ENCODE measurements at regions not wholly inside any gene's neighbourhood (a gene's known extent, or its start where the extent isn't known, plus 50 kb on each side); places are given as distances from the start of the nearest gene placed in this dataset.
"Not testable (repeated sequence)": the region's sequence is repeated elsewhere in the genome, so short reads cannot be mapped to it uniquely, and the experiment has no call there.

DNA sequence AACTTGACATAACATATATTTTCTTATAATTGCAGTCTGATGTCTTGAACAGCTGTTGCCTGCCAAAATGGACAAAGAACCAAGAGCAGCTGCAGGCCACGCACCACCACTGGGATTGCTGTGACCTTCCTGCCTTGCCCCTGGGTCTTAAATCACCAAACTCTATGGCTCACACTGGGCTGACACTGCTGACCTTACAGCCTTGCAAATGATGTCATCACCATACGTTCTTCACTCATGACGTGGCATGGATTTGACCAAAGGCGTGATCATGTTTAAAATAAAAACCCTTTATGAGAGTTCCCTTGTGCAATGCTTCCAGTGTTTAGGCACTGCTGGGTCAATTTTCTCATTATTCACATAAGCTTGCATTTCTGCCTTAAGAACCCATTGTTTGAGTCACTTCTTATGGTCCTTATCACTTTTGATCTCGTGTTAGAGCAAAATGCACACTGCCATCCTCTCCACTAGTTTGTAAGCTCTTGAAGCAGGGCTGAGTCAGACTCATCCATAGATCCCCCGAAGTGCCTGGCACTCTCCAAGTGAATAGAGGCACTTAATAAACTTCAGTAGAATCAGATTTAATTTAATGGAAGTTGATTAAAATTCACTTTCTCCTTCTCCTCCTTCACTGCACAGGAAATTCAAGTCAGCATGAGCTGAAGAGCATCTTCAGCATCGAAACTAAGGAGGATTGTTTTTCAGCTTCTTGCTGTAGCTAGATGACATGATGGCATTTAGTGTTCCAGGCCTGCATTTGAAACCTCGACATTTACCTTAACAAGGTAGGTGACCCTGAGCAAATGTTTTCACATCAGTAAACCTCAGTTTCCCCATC, 132.4 kb upstream of the PZP start:
- no peaks in the 10 kb centered on the region for H3K27me3 ChIP-seq
- H3K4me2 ChIP-seq = no peak overlapping the region
- no peak overlapping the region for H2AFZ ChIP-seq
- no peak overlapping the region for H3K27ac ChIP-seq
- TF ChIP-seq, protein P1, sequence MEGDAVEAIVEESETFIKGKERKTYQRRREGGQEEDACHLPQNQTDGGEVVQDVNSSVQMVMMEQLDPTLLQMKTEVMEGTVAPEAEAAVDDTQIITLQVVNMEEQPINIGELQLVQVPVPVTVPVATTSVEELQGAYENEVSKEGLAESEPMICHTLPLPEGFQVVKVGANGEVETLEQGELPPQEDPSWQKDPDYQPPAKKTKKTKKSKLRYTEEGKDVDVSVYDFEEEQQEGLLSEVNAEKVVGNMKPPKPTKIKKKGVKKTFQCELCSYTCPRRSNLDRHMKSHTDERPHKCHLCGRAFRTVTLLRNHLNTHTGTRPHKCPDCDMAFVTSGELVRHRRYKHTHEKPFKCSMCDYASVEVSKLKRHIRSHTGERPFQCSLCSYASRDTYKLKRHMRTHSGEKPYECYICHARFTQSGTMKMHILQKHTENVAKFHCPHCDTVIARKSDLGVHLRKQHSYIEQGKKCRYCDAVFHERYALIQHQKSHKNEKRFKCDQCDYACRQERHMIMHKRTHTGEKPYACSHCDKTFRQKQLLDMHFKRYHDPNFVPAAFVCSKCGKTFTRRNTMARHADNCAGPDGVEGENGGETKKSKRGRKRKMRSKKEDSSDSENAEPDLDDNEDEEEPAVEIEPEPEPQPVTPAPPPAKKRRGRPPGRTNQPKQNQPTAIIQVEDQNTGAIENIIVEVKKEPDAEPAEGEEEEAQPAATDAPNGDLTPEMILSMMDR (IDR thresholded peaks at IDR 0.05; ENCODE audit: poor library complexity) = no peak
- TF ChIP-seq EZH2 (IDR thresholded peaks at IDR 0.05; ENCODE audit: borderline replicate concordance) (no peak), EZH2phosphoT487 (IDR thresholded peaks at IDR 0.05; ENCODE audit: low read depth, severe bottlenecking, unreplicated experiment) (no peak)
- H3K4me3 ChIP-seq = no peak overlapping the region
- no peaks in the 10 kb centered on the region for H3K9me2 ChIP-seq (replicated peaks; ENCODE audit: insufficient read depth)
- peaks cover 3% of the 10 kb centered on the region for H3K9me3 ChIP-seq (ENCODE audit: low read depth)
- H3K36me3 ChIP-seq (replicated peaks; ENCODE audit: insufficient read depth, low read depth) = no peaks in the 10 kb centered on the region
- no peaks in the 10 kb centered on the region for H4K20me1 ChIP-seq (ENCODE audit: insufficient read depth, poor library complexity, severe bottlenecking)
- no peak for DNase-seq (ENCODE audit: low spot score)
- no peaks in the 10 kb centered on the region for H3K79me2 ChIP-seq
- no peaks in the 10 kb centered on the region for H3K4me1 ChIP-seq (ENCODE audit: insufficient read depth)
- 69% methylated on average over 8 of the region's 8 CpGs for WGBS (ENCODE audit: low lambda C conversion rate, missing lambda C conversion rate)

DNA sequence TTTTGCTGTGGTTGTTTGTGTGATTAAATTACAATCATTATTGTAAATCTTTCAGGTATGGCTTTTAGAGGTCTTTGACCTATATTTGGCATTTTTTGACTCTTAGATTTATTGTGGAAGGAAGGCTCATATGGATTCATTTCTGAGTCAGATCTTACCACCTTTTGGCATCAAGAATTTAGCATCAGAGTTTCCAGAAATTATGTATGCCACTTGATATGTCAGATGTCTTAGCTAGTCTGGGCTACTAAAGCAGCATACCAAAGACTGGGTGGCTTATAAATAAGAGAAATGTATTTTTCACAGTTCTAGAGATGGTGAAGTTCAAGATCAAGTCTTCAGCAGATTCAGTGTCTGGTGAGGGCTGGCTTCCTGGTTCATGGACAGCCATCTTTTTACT, 129.5 kb upstream of the PZP start:
- Histone ChIP-seq H3K4me2 (no peak overlapping the region), H3K79me2 (no peaks in the 10 kb centered on the region), H3K4me3 (no peak overlapping the region), H3K4me1 (ENCODE audit: insufficient read depth) (peaks cover 19% of the 10 kb centered on the region), H3K27me3 (no peaks in the 10 kb centered on the region), H2AFZ (no peak overlapping the region), H3K9me2 (replicated peaks; ENCODE audit: insufficient read depth) (no peaks in the 10 kb centered on the region), H3K27ac (no peak overlapping the region), H3K36me3 (replicated peaks; ENCODE audit: insufficient read depth, low read depth) (no peaks in the 10 kb centered on the region), H4K20me1 (ENCODE audit: insufficient read depth, poor library complexity, severe bottlenecking) (no peaks in the 10 kb centered on the region), H3K9me3 (ENCODE audit: low read depth) (peaks cover 3% of the 10 kb centered on the region)
- DNase-seq (ENCODE audit: low spot score) = no peak
- TF ChIP-seq, protein P1 (IDR thresholded peaks at IDR 0.05; ENCODE audit: poor library complexity) = no peak
- TF ChIP-seq EZH2phosphoT487 (IDR thresholded peaks at IDR 0.05; ENCODE audit: low read depth, severe bottlenecking, unreplicated experiment) = no peak
- no peak for TF ChIP-seq EZH2 (IDR thresholded peaks at IDR 0.05; ENCODE audit: borderline replicate concordance)

DNA sequence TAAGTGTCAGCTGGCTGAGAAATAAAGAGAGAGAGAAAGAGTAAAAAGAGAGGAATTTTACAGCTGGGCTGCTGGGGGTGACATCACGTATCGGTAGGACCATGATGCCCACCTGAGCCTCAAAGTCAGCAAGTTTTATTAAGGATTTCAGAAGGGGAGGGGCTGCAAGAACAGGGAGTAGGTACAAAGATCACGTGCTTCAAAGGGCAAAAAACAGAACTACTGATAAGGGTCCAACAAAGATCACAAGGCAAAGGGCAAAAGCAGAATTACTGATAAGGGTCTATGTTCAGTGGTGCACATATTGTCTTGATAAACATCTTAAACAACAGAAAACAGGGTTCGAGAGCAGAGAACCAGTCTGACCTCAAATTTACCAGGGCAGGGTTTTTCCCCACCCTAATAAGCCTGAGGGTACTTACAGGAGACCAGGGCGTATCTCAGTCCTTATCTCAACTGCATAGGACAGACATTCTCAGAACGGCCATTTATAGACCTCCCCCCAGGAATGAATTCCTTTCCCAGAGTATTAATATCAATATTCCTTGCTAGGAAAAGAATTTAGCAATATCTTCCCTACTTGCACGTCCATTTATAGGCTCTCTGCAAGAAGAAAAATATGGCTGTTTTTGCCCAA, 128.3 kb upstream of the PZP start:
- WGBS (ENCODE audit: low lambda C conversion rate, missing lambda C conversion rate) = 82% methylated on average over 7 of the region's 7 CpGs
- not testable (repeated sequence) for H3K36me3 ChIP-seq (replicated peaks; ENCODE audit: insufficient read depth, low read depth)

DNA sequence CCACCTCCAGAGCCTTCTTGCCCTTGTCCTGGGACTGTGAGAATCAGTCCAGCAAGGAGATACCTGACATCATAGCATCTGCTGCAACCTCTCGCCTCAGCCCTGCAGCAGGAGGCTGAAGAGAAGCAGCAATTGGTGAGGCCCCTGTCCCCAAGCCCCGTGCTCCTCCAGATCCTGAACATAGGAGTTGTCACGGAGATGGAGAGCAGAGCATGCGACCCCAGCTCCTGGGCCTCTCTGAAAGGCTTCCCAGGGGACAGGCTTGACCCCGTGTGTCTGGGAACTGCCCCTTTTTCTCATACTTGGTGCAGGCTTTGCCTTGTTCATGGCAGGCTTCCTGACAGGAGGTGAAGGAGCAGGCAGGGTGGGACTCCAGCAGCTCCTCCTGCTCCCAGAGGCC, 127.7 kb upstream of the PZP start:
- H4K20me1 ChIP-seq (ENCODE audit: insufficient read depth, poor library complexity, severe bottlenecking) = no peaks in the 10 kb centered on the region
- H3K9me2 ChIP-seq (replicated peaks; ENCODE audit: insufficient read depth) = no peaks in the 10 kb centered on the region
- no peak overlapping the region for H3K27ac ChIP-seq
- no peaks in the 10 kb centered on the region for H3K79me2 ChIP-seq
- no peak overlapping the region for H2AFZ ChIP-seq
- H3K9me3 ChIP-seq (ENCODE audit: low read depth) = peaks cover 3% of the 10 kb centered on the region
- TF ChIP-seq, protein P1 (IDR thresholded peaks at IDR 0.05; ENCODE audit: poor library complexity) = no peak
- TF ChIP-seq EZH2phosphoT487 (IDR thresholded peaks at IDR 0.05; ENCODE audit: low read depth, severe bottlenecking, unreplicated experiment) = no peak
- no peak for TF ChIP-seq EZH2 (IDR thresholded peaks at IDR 0.05; ENCODE audit: borderline replicate concordance)
- H3K4me2 ChIP-seq = no peak overlapping the region
- H3K4me1 ChIP-seq (ENCODE audit: insufficient read depth) = peaks cover 19% of the 10 kb centered on the region
- no peak for DNase-seq (ENCODE audit: low spot score)
- 78% methylated on average over 5 of the region's 5 CpGs for WGBS (ENCODE audit: low lambda C conversion rate, missing lambda C conversion rate)
- no peak overlapping the region for H3K4me3 ChIP-seq
- H3K27me3 ChIP-seq = no peaks in the 10 kb centered on the region
- H3K36me3 ChIP-seq (replicated peaks; ENCODE audit: insufficient read depth, low read depth) = no peaks in the 10 kb centered on the region

More for the DNA sequence above, 128.3 kb upstream of the PZP start:
- not testable (repeated sequence) for H3K27ac ChIP-seq; H3K9me2 ChIP-seq (replicated peaks; ENCODE audit: insufficient read depth); H3K4me2 ChIP-seq; H2AFZ ChIP-seq; DNase-seq (ENCODE audit: low spot score); H3K27me3 ChIP-seq; H4K20me1 ChIP-seq (ENCODE audit: insufficient read depth, poor library complexity, severe bottlenecking); H3K79me2 ChIP-seq; H3K9me3 ChIP-seq (ENCODE audit: low read depth); H3K4me3 ChIP-seq
- H3K4me1 ChIP-seq (ENCODE audit: insufficient read depth) = peaks cover 19% of the 10 kb centered on the region
